H1 (cell line): ENCODE measurements at regions not wholly inside any gene's neighbourhood (a gene's known extent, or its start where the extent isn't known, plus 50 kb on each side); places are given as distances from the start of the nearest gene placed in this dataset.

ENCODE experiments used
- CTCF ChIA-PET: fragments of 300-600 bp; sonication (Branson Sonifier 250); formaldehyde crosslinking; loops from one replicate; lab custom pipeline; 2021; ENCODE audit not compliant: partially characterized antibody; lab: Charles Lee
- POLR2A ChIA-PET: fragments of 300-600 bp; sonication (Branson Sonifier 250); formaldehyde crosslinking; loops from one replicate; lab custom pipeline; 2021; ENCODE audit warnings: inconsistent platforms; ENCODE audit not compliant: partially characterized antibody; lab: Charles Lee
- DNase-seq, 2 experiments: peaks; one replicate each; pipeline versions ENCODE4 v3.0.0 to v3.0.0-alpha.2; 2010 to 2022; ENCODE audit warnings: low spot score in 2 of 2, low read depth in 1 of 2, mixed read lengths in 1 of 2
- FAIRE-seq: peaks from 2 replicates; lab custom pipeline; 2011; peaks lifted over from hg19 to GRCh38; lab: Jason Lieb, UNC
- H2AFZ ChIP-seq: 2 replicates; pipeline ENCODE4 v1.8.1; 2012; ENCODE audit warnings: low read length, inconsistent platforms
- H2AK5ac ChIP-seq: 2 replicates; pipeline ENCODE4 v1.6.1; 2013; ENCODE audit warnings: low read depth, low read length
- H2BK120ac ChIP-seq: replicated peaks from 2 replicates; pipeline ENCODE3; 2013; ENCODE audit warnings: low read depth, low read length, inconsistent platforms
- H2BK12ac ChIP-seq: 2 replicates; pipeline ENCODE4 v1.6.1; 2013; ENCODE audit warnings: low read depth, low read length
- H2BK15ac ChIP-seq: 2 replicates; pipeline ENCODE4 v1.6.1; 2013; ENCODE audit warnings: low read length
- H2BK20ac ChIP-seq: 2 replicates; pipeline ENCODE4 v1.6.1; 2013; ENCODE audit warnings: low read length
- H2BK5ac ChIP-seq: 2 replicates; pipeline ENCODE4 v1.6.1; 2013; ENCODE audit warnings: low read depth, low read length
- H3K14ac ChIP-seq: 2 replicates; pipeline ENCODE4 v1.6.1; 2013; ENCODE audit warnings: inconsistent platforms; ENCODE audit not compliant: insufficient read length
- H3K18ac ChIP-seq: 2 replicates; pipeline ENCODE4 v1.6.1; 2013; ENCODE audit warnings: low read length; ENCODE audit errors: extremely low read depth
- H3K23ac ChIP-seq: 2 replicates; pipeline ENCODE4 v1.6.1; 2013; ENCODE audit warnings: inconsistent platforms; ENCODE audit not compliant: insufficient read length
- H3K23me2 ChIP-seq: 2 replicates; pipeline ENCODE4 v1.6.1; 2013; ENCODE audit warnings: low read depth, low read length
- H3K27ac ChIP-seq: 2 replicates; pipeline ENCODE4 v1.6.1; 2011; ENCODE audit warnings: low read depth, low read length, inconsistent platforms
- H3K27me3 ChIP-seq, 4 experiments: replicated peaks in 1 of 4; 1 replicate in 1 of 4; 2 replicates in 3 of 4; pipeline versions ENCODE4 v1.6.1 to v1.8.1; 2011 to 2013; ENCODE audit warnings: low read length in 3 of 4, mild to moderate bottlenecking in 3 of 4, inconsistent platforms in 2 of 4, mixed read lengths in 2 of 4, moderate library complexity in 1 of 4; ENCODE audit not compliant: control insufficient read depth in 3 of 4, insufficient read depth in 3 of 4; ENCODE audit errors: extremely low read depth in 1 of 4
- H3K36me3 ChIP-seq, 4 experiments: 2 replicates each; pipeline versions ENCODE4 v1.6.1 to v1.8.1; 2011 to 2013; ENCODE audit warnings: mild to moderate bottlenecking in 4 of 4, low read length in 3 of 4, moderate library complexity in 2 of 4, control low read depth in 1 of 4, inconsistent platforms in 1 of 4; ENCODE audit not compliant: insufficient read depth in 4 of 4, control insufficient read depth in 2 of 4
- H3K4ac ChIP-seq: replicated peaks from 2 replicates; pipeline ENCODE3; 2013; ENCODE audit warnings: low read length, low read depth, mixed read lengths, inconsistent platforms; ENCODE audit not compliant: insufficient read length
- H3K4me1 ChIP-seq, 4 experiments: replicated peaks in 1 of 4; 1 replicate in 1 of 4; 2 replicates in 3 of 4; pipeline versions ENCODE4 v1.6.1 to v1.8.1; 2011 to 2013; ENCODE audit warnings: low read length in 3 of 4, inconsistent platforms in 2 of 4, mixed read lengths in 1 of 4; ENCODE audit not compliant: insufficient read depth in 4 of 4, control insufficient read depth in 3 of 4
- H3K4me2 ChIP-seq, 2 experiments: 2 replicates each; pipeline versions ENCODE4 v1.6.1 to v1.8.1; 2011 to 2013; ENCODE audit warnings: low read depth in 2 of 2, low read length in 2 of 2, control low read depth in 1 of 2, inconsistent platforms in 1 of 2, mild to moderate bottlenecking in 1 of 2; ENCODE audit not compliant: insufficient read depth in 1 of 2
- H3K4me3 ChIP-seq, 4 experiments: fragments of 200-600, 300-600 bp in 1 of 4; sonication (generic), shearing (Covaris generic), sonication (Bioruptor Twin) in 1 of 4; 2 replicates each; pipeline versions ENCODE4 v1.5.1 to v1.8.1; 2011 to 2016; ENCODE audit warnings: low read length in 4 of 4, low read depth in 3 of 4, control low read depth in 2 of 4, inconsistent platforms in 2 of 4, mild to moderate bottlenecking in 2 of 4, mixed read lengths in 1 of 4, moderate library complexity in 1 of 4; ENCODE audit not compliant: insufficient read depth in 2 of 4; ENCODE audit errors: extremely low read depth in 1 of 4
- H3K56ac ChIP-seq: replicated peaks from 2 replicates; pipeline ENCODE3; 2013; ENCODE audit warnings: low read depth, mild to moderate bottlenecking, mixed read lengths, low read length, inconsistent platforms; ENCODE audit not compliant: insufficient read length
- H3K79me1 ChIP-seq: 2 replicates; pipeline ENCODE4 v1.6.1; 2013; ENCODE audit warnings: low read depth, low read length, control low read depth
- H3K79me2 ChIP-seq, 2 experiments: 2 replicates each; pipeline versions ENCODE4 v1.6.1 to v1.8.1; 2012 to 2013; ENCODE audit warnings: low read length in 2 of 2, mild to moderate bottlenecking in 2 of 2, inconsistent platforms in 1 of 2; ENCODE audit not compliant: insufficient read depth in 2 of 2, control insufficient read depth in 1 of 2
- H3K9ac ChIP-seq, 4 experiments: replicated peaks in 1 of 4; 1 replicate in 1 of 4; 2 replicates in 3 of 4; pipeline versions ENCODE4 v1.6.1 to v1.8.1; 2011 to 2013; ENCODE audit warnings: low read depth in 3 of 4, low read length in 3 of 4, control low read depth in 2 of 4, mild to moderate bottlenecking in 2 of 4, moderate library complexity in 2 of 4, inconsistent platforms in 1 of 4; ENCODE audit errors: extremely low read depth in 1 of 4
- H3K9me3 ChIP-seq, 2 experiments: 2 replicates each; pipeline versions ENCODE4 v1.6.1 to v1.8.1; 2012 to 2013; ENCODE audit warnings: mild to moderate bottlenecking in 2 of 2, moderate library complexity in 2 of 2, control low read depth in 1 of 2, inconsistent platforms in 1 of 2, low read depth in 1 of 2, low read length in 1 of 2, mixed read lengths in 1 of 2; ENCODE audit not compliant: insufficient read depth in 2 of 2
- H4K20me1 ChIP-seq, 2 experiments: replicated peaks in 1 of 2; 2 replicates each; pipeline versions ENCODE3 to v1.8.1; 2011 to 2013; ENCODE audit warnings: inconsistent platforms in 2 of 2, low read length in 2 of 2, mild to moderate bottlenecking in 1 of 2; ENCODE audit not compliant: insufficient read depth in 2 of 2, control insufficient read depth in 1 of 2
- H4K5ac ChIP-seq: 2 replicates; pipeline ENCODE4 v1.6.1; 2013; ENCODE audit warnings: low read length, low read depth, mixed read lengths, inconsistent platforms; ENCODE audit not compliant: insufficient read length
- H4K8ac ChIP-seq: 2 replicates; pipeline ENCODE4 v1.8.0; 2013; ENCODE audit warnings: mild to moderate bottlenecking, moderate library complexity, low read length, inconsistent platforms; ENCODE audit not compliant: insufficient read depth; ENCODE audit errors: extremely low read depth
- H4K91ac ChIP-seq: replicated peaks from 2 replicates; pipeline ENCODE3; 2013; ENCODE audit warnings: low read length, mixed read lengths, inconsistent platforms; ENCODE audit not compliant: insufficient read length
- BACH1 ChIP-seq: IDR thresholded peaks from 2 replicates; pipeline ENCODE4 v1.6.1; 2012; ENCODE audit warnings: low read length, improper control_type of control experiment
- CEBPB ChIP-seq: IDR thresholded peaks from 2 replicates; pipeline ENCODE4 v1.6.1; 2012; ENCODE audit warnings: low read depth, low read length
- GABPA ChIP-seq: IDR thresholded peaks from 2 replicates; pipeline ENCODE4 v1.6.1; 2011; ENCODE audit warnings: mild to moderate bottlenecking, low read length, moderate library complexity, borderline replicate concordance; ENCODE audit not compliant: insufficient read depth
- HDAC2 ChIP-seq, 2 experiments: fragments of 300-600 bp in 1 of 2; sonication (generic) in 1 of 2; IDR thresholded peaks; 2 replicates each; pipeline ENCODE4 v1.6.1; 2011 to 2012; ENCODE audit warnings: low read depth in 2 of 2, low read length in 2 of 2, mild to moderate bottlenecking in 2 of 2, moderate library complexity in 2 of 2, borderline replicate concordance in 1 of 2, inconsistent platforms in 1 of 2
- NANOG ChIP-seq: IDR thresholded peaks from 2 replicates; pipeline ENCODE4 v1.6.1; 2011; ENCODE audit warnings: low read length, low read depth, mild to moderate bottlenecking, inconsistent platforms; ENCODE audit not compliant: insufficient read depth, poor library complexity, severe bottlenecking
- RFX5 ChIP-seq: IDR thresholded peaks from 2 replicates; pipeline ENCODE4 v1.6.1; 2011; ENCODE audit warnings: low read depth, low read length, improper control_type of control experiment, borderline replicate concordance
- SP1 ChIP-seq: IDR thresholded peaks from 2 replicates; pipeline ENCODE4 v1.6.1; 2011; ENCODE audit warnings: low read depth, low read length
- SP2 ChIP-seq: IDR thresholded peaks from 2 replicates; pipeline ENCODE4 v1.6.1; 2012; ENCODE audit warnings: mild to moderate bottlenecking, low read length, inconsistent platforms
- SRF ChIP-seq: IDR thresholded peaks from 2 replicates; pipeline ENCODE4 v1.6.1; 2011; ENCODE audit warnings: mild to moderate bottlenecking, low read depth, low read length, moderate library complexity
- TAF1 ChIP-seq: IDR thresholded peaks from 2 replicates; pipeline ENCODE4 v1.6.1; 2011; ENCODE audit warnings: mild to moderate bottlenecking, low read depth, low read length
- WGBS, 2 experiments: shearing (Covaris generic) in 1 of 2; methylation state at CpG; one replicate each; pipeline versions ENCODE4 v1.1.6 to v1.1.7; 2013 to 2015; ENCODE audit warnings: low lambda C conversion rate in 2 of 2, mixed read lengths in 2 of 2, inconsistent platforms in 1 of 2, low coverage in 1 of 2, missing lambda C conversion rate in 1 of 2; ENCODE audit not compliant: insufficient replicate concordance in 2 of 2, insufficient coverage in 1 of 2, insufficient read length in 1 of 2; ENCODE audit errors: extremely low coverage in 1 of 2, missing lambda C conversion rate in 1 of 2; 5-methylcytosine and 5-hydroxymethylcytosine counted together

DNA sequence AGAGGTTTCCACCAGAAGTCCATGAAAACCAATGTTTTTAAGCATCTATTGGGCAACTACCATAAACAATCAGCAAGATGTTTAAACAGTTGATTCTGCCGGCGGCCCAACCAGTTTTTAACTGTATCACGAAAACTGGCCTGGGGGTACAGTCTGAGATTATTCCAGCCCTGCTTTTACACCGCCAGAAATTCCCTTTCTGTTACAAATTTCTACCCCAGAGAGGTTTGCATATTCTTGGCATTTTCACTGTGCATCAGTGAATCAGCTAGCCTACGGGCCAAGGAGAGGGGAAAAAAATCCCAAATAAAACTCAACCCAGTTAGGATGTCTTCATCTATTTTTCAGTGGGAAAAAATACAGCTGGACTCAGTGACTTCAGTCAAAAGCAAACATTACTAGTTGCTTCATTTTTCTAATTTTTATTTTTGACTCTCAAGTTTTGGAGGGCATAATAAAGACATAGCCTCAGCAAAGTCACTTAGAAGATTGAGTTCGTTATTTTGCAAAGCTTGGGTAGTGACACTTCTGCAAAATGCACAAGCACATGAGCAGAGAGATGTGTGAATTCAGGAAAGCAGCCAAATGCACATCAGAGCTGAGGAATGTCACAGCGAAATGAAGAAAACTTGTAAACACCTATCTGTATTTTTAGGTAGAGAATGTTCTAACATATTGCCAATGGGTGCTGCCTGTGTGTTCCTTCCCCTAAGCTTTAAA, 167.8 kb upstream of the GK2 start:
- Histone ChIP-seq H2AK5ac (no peak overlapping the region), H2AFZ (no peak overlapping the region), H3K79me2 (no peaks in the 10 kb centered on the region), H3K23me2 (no peaks in the 10 kb centered on the region), H3K27me3 (no peaks in the 10 kb centered on the region), H3K4ac (no peak overlapping the region), H2BK120ac (peak overlapping the region; percentile 94), H3K4me1 (peaks cover 0 to 2% (median 0%) of the 10 kb centered on the region in 4 experiments; a peak in 3 of 7 replicates), H3K4me2 (no peak overlapping the region), H2BK12ac (peak overlapping the region; percentile 69; the same call in 1 of the 2 replicates), H3K9ac (no peak overlapping the region), H3K14ac (no peak overlapping the region), H2BK5ac (no peak overlapping the region), H3K36me3 (no peaks in the 10 kb centered on the region), H3K79me1 (no peaks in the 10 kb centered on the region), H2BK20ac (no peak overlapping the region), H4K5ac (no peak overlapping the region), H3K27ac (no peak overlapping the region), H4K8ac (no peak overlapping the region), H4K20me1 (no peaks in the 10 kb centered on the region), H4K91ac (no peak overlapping the region), H3K18ac (no peak overlapping the region), H3K4me3 (no peak overlapping the region), H3K23ac (no peak overlapping the region), H3K56ac (no peak overlapping the region), H3K9me3 (no peaks in the 10 kb centered on the region), H2BK15ac (no peak overlapping the region)
- DNase-seq (no peak), FAIRE-seq (no peak)
- 87% methylated on average over 7 of the region's 7 CpGs; no CpG with 5 or more reads in 1 of the 2 experiments for WGBS, 2 experiments
- TF ChIP-seq GABPA (no peak), CEBPB (no peak), HDAC2 (IDR thresholded peaks at IDR 0.05; ENCODE audit: borderline replicate concordance in 1 of 2, low read depth in 2 of 2, low read length in 2 of 2) (no peak), BACH1 (no peak), RFX5 (no peak), SP1 (no peak), SP2 (no peak), TAF1 (no peak), NANOG (no peak), SRF (no peak)
- CTCF ChIA-PET: interaction anchor here (0.6 to 2.9 kb wide), 14 partner anchors 10 to 620 kb away, joined by 3 to 12 read pairs (median 5); no protein-coding TSS in a partner anchor
- POLR2A ChIA-PET: no interaction called here
